GM23248 (cell line): ENCODE measurements at regions not wholly inside any gene's neighbourhood (a gene's known extent, or its start where the extent isn't known, plus 50 kb on each side); places are given as distances from the start of the nearest gene placed in this dataset.
"Not testable (repeated sequence)": the region's sequence is repeated elsewhere in the genome, so short reads cannot be mapped to it uniquely, and the experiment has no call there.

Experiments
- EZH2 ChIP-seq: fragments of 200-600 bp; sonication (generic); IDR thresholded peaks from 2 replicates; pipeline ENCODE4 v1.6.1; 2018; ENCODE audit warnings: antibody characterized with exemption, mild to moderate bottlenecking; ENCODE audit not compliant: insufficient read depth, poor library complexity, severe bottlenecking
- EZH2phosphoT487 ChIP-seq: fragments of 200-600 bp; sonication (generic); IDR thresholded peaks from 2 replicates; pipeline ENCODE4 v1.6.1; 2018; ENCODE audit warnings: antibody characterized with exemption, moderate library complexity, mild to moderate bottlenecking, low read depth; ENCODE audit not compliant: insufficient read depth

DNA sequence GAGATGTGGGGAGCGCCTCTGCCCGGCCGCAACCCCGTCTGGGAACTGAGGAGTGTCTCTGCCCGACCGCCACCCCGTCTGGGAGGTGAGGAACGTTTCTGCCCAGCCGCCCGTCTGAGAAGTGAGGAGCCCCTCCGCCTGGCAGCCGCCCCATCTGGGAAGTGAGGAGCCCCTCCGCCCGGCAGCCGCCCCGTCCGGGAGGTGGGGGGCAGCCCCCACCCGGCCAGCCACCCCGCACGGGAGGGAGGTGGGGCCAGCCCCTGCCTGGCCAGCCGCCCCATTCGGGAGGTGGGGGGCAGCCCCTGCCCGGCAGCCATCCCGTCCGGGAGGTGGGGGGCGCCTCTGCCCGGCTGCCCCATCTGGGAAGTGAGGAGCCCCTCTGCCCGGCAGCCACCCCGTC lies 137.7 kb downstream of the KBTBD2 start:
- TF ChIP-seq EZH2phosphoT487, EZH2: not testable (repeated sequence)
